Smooth muscle cell of the brain vasculature (primary cell): ENCODE measurements at regions not wholly inside any gene's neighbourhood (a gene's known extent, or its start where the extent isn't known, plus 50 kb on each side); places are given as distances from the start of the nearest gene placed in this dataset.
"Not testable (repeated sequence)": the region's sequence is repeated elsewhere in the genome, so short reads cannot be mapped to it uniquely, and the experiment has no call there.

Experiments used
- DNase-seq: peaks from one replicate; pipeline ENCODE4 v3.0.0-alpha.2; 2012; ENCODE audit warnings: low read depth, low spot score

GRCh38 chr1:199041173-199041914 is 402.5 kb downstream of the PTPRC start:
- no peak for DNase-seq

- no peak for DNase-seq
These were observed 403.4 kb downstream of the PTPRC start for GRCh38 chr1:199042193-199042592.

- DNase-seq = no peak
These were observed 405.4 kb downstream of the PTPRC start for GRCh38 chr1:199044191-199044590.

GRCh38 chr1:199046618-199047017 is 407.8 kb downstream of the PTPRC start:
- DNase-seq = no peak

- no peak for DNase-seq
These were observed 415.9 kb downstream of the PTPRC start for GRCh38 chr1:199054694-199055093.

- no peak for DNase-seq
These were observed 418.5 kb downstream of the PTPRC start for GRCh38 chr1:199057322-199057721.

GRCh38 chr1:199058281-199058680 is 419.4 kb downstream of the PTPRC start:
- no peak for DNase-seq

GRCh38 chr1:199064971-199065370 is 426.1 kb downstream of the PTPRC start:
- no peak for DNase-seq

- no peak for DNase-seq
These were observed 428.6 kb downstream of the PTPRC start for GRCh38 chr1:199067483-199067882.

- no peak for DNase-seq
These were observed 432.2 kb downstream of the PTPRC start for GRCh38 chr1:199071080-199071479.

- no peak for DNase-seq
These were observed 434.3 kb downstream of the PTPRC start for GRCh38 chr1:199073166-199073565.

GRCh38 chr1:199075792-199076191 is 437.0 kb downstream of the PTPRC start:
- DNase-seq = no peak

- DNase-seq = no peak
These were observed 441.2 kb downstream of the PTPRC start for GRCh38 chr1:199079994-199080393.

GRCh38 chr1:199081739-199082138 is 442.9 kb downstream of the PTPRC start:
- DNase-seq = no peak

GRCh38 chr1:199082778-199083389 is 444.0 kb downstream of the PTPRC start:
- no peak for DNase-seq

- DNase-seq = no peak
These were observed 444.8 kb downstream of the PTPRC start for GRCh38 chr1:199083680-199084079.

GRCh38 chr1:199084293-199084692 is 445.5 kb downstream of the PTPRC start:
- DNase-seq = no peak

- no peak for DNase-seq
These were observed 447.1 kb downstream of the PTPRC start for GRCh38 chr1:199085903-199086302.

- no peak for DNase-seq
These were observed 448.3 kb downstream of the PTPRC start for GRCh38 chr1:199087144-199087543.

GRCh38 chr1:199089393-199090122 is 450.7 kb downstream of the PTPRC start:
- DNase-seq = no peak

GRCh38 chr1:199095628-199096027 is 456.8 kb downstream of the PTPRC start:
- not testable (repeated sequence) for DNase-seq

GRCh38 chr1:199096591-199096990 is 457.8 kb downstream of the PTPRC start:
- no peak for DNase-seq

GRCh38 chr1:199098468-199098867 is 459.6 kb downstream of the PTPRC start:
- no peak for DNase-seq
